NT2/D1 (cell line): ENCODE measurements at regions not wholly inside any gene's neighbourhood (a gene's known extent, or its start where the extent isn't known, plus 50 kb on each side); places are given as distances from the start of the nearest gene placed in this dataset.

Experiments
- DNase-seq: peaks from one replicate; pipeline ENCODE4 v3.0.0-alpha.2; 2011; ENCODE audit warnings: low read depth, low spot score
- H3K27me3 ChIP-seq: 2 replicates; pipeline ENCODE4 v1.6.0; 2011; ENCODE audit warnings: mild to moderate bottlenecking; ENCODE audit not compliant: insufficient read length, insufficient read depth
- H3K36me3 ChIP-seq: 2 replicates; pipeline ENCODE4 v1.6.1; 2011; ENCODE audit warnings: mild to moderate bottlenecking, low read length, mixed read lengths; ENCODE audit not compliant: insufficient read depth, insufficient read length
- H3K4me1 ChIP-seq: 2 replicates; pipeline ENCODE4 v1.5.1; 2011; ENCODE audit not compliant: insufficient read depth, insufficient read length
- H3K4me3 ChIP-seq: 2 replicates; pipeline ENCODE4 v1.5.1; 2011; ENCODE audit warnings: low read depth; ENCODE audit not compliant: insufficient read length
- H3K9ac ChIP-seq: 2 replicates; pipeline ENCODE4 v1.6.0; 2011; ENCODE audit warnings: low read depth; ENCODE audit not compliant: insufficient read length
- H3K9me3 ChIP-seq: 2 replicates; pipeline ENCODE4 v1.5.1; 2011; ENCODE audit warnings: mild to moderate bottlenecking, low read length; ENCODE audit not compliant: insufficient read depth
- SUZ12 ChIP-seq: IDR thresholded peaks from 2 replicates; pipeline ENCODE4 v1.6.1; 2011; ENCODE audit not compliant: insufficient read length, insufficient read depth; ENCODE audit errors: extremely low read depth
- YY1 ChIP-seq: IDR thresholded peaks from 2 replicates; pipeline ENCODE4 v1.6.1; 2011; ENCODE audit not compliant: insufficient read length, insufficient read depth
- ZNF274 ChIP-seq: IDR thresholded peaks from 2 replicates; pipeline ENCODE4 v1.6.1; 2011; ENCODE audit warnings: mild to moderate bottlenecking, low read depth, low read length

- Histone ChIP-seq H3K4me3 (no peak overlapping the region), H3K9ac (no peak overlapping the region), H3K9me3 (no peaks in the 10 kb centered on the region), H3K27me3 (no peaks in the 10 kb centered on the region), H3K36me3 (no peaks in the 10 kb centered on the region), H3K4me1 (no peaks in the 10 kb centered on the region)
- DNase-seq: no peak
- TF ChIP-seq SUZ12: no peak
- TF ChIP-seq YY1: no peak
- TF ChIP-seq ZNF274: no peak
These were observed 251.2 kb downstream of the GXYLT1 start for GRCh38 chr12:41893491-41893890.

- Histone ChIP-seq H3K36me3 (no peaks in the 10 kb centered on the region), H3K4me3 (no peak overlapping the region), H3K9me3 (no peaks in the 10 kb centered on the region), H3K27me3 (no peaks in the 10 kb centered on the region), H3K9ac (no peak overlapping the region), H3K4me1 (no peaks in the 10 kb centered on the region)
- no peak for DNase-seq
- TF ChIP-seq YY1 (no peak), ZNF274 (no peak), SUZ12 (no peak)
These were observed 252.4 kb downstream of the GXYLT1 start for GRCh38 chr12:41892302-41892701.

GRCh38 chr12:41891226-41891625 is 253.4 kb downstream of the GXYLT1 start:
- H3K27me3 ChIP-seq: no peaks in the 10 kb centered on the region

GRCh38 chr12:41888285-41888684 is 256.4 kb downstream of the GXYLT1 start:
- no peaks in the 10 kb centered on the region for H3K27me3 ChIP-seq
- H3K9ac ChIP-seq: no peak overlapping the region
- no peak for DNase-seq
- H3K36me3 ChIP-seq: no peaks in the 10 kb centered on the region
- H3K9me3 ChIP-seq: no peaks in the 10 kb centered on the region
- H3K4me1 ChIP-seq: no peaks in the 10 kb centered on the region
- TF ChIP-seq YY1 (no peak), SUZ12 (no peak), ZNF274 (no peak)
- no peak overlapping the region for H3K4me3 ChIP-seq

More at GRCh38 chr12:41891226-41891625, 253.4 kb downstream of the GXYLT1 start:
- TF ChIP-seq YY1: no peak
- TF ChIP-seq SUZ12: no peak
- TF ChIP-seq ZNF274: no peak
- no peaks in the 10 kb centered on the region for H3K4me1 ChIP-seq
- H3K9ac ChIP-seq: no peak overlapping the region
- H3K9me3 ChIP-seq: no peaks in the 10 kb centered on the region
- no peak for DNase-seq
- no peaks in the 10 kb centered on the region for H3K36me3 ChIP-seq
- no peak overlapping the region for H3K4me3 ChIP-seq

GRCh38 chr12:41881891-41882805 is 262.5 kb downstream of the GXYLT1 start:
- TF ChIP-seq YY1 (no peak), SUZ12 (no peak), ZNF274 (no peak)
- Histone ChIP-seq H3K27me3 (no peaks in the 10 kb centered on the region), H3K9me3 (no peaks in the 10 kb centered on the region), H3K4me1 (no peaks in the 10 kb centered on the region), H3K9ac (no peak overlapping the region), H3K4me3 (no peak overlapping the region), H3K36me3 (no peaks in the 10 kb centered on the region)
- no peak for DNase-seq

- H3K9me3 ChIP-seq: no peaks in the 10 kb centered on the region
- H3K9ac ChIP-seq: peak overlapping the region; percentile 26
- H3K36me3 ChIP-seq: no peaks in the 10 kb centered on the region
- H3K4me1 ChIP-seq: peaks cover 2% of the 10 kb centered on the region
- H3K4me3 ChIP-seq: no peak overlapping the region
- no peak for DNase-seq
- TF ChIP-seq SUZ12 (no peak), ZNF274 (no peak), YY1 (no peak)
- no peaks in the 10 kb centered on the region for H3K27me3 ChIP-seq
These were observed 275.2 kb downstream of the GXYLT1 start for GRCh38 chr12:41869432-41869831.

- H3K4me3 ChIP-seq: no peak overlapping the region
- no peak for TF ChIP-seq SUZ12
- TF ChIP-seq YY1: no peak
- TF ChIP-seq ZNF274: no peak
- no peak overlapping the region for H3K9ac ChIP-seq
- H3K4me1 ChIP-seq: peaks cover 2% of the 10 kb centered on the region
- no peaks in the 10 kb centered on the region for H3K36me3 ChIP-seq
- no peaks in the 10 kb centered on the region for H3K27me3 ChIP-seq
- H3K9me3 ChIP-seq: no peaks in the 10 kb centered on the region
- no peak for DNase-seq
These were observed 277.7 kb downstream of the GXYLT1 start for GRCh38 chr12:41866878-41867430.
